PC-9 (cell line): ENCODE measurements at regions not wholly inside any gene's neighbourhood (a gene's known extent, or its start where the extent isn't known, plus 50 kb on each side); places are given as distances from the start of the nearest gene placed in this dataset.

Source experiments
- BruUV-seq: library from RNA; stranded (reverse); fragments of 400-500 nt; replicated peaks from 2 replicates; lab custom pipeline; 2021; lab: Mats Ljungman, UMichigan
- CTCF ChIA-PET: fragments of 300-600 bp; sonication (Branson Sonifier 250); formaldehyde crosslinking; loops from one replicate; lab custom pipeline; 2022; ENCODE audit warnings: antibody characterized with exemption; lab: Charles Lee
- POLR2A ChIA-PET: fragments of 300-600 bp; sonication (Branson Sonifier 250); formaldehyde crosslinking; loops from one replicate; lab custom pipeline; 2022; ENCODE audit warnings: antibody characterized with exemption; ENCODE audit not compliant: unreplicated experiment; lab: Charles Lee
- DNase-seq, 2 experiments: peaks; one replicate each; pipeline versions ENCODE4 v3.0.0 to v3.0.0-alpha.2; 2015 to 2022; ENCODE audit warnings: mixed read lengths in 1 of 2
- H2AFZ ChIP-seq: fragments of 200-600 bp; sonication (generic); 2 replicates; pipeline ENCODE4 v1.8.1; 2017; ENCODE audit warnings: antibody characterized with exemption
- H3F3A ChIP-seq: fragments of 200-600 bp; sonication (generic); 2 replicates; pipeline ENCODE4 v1.8.1; 2017; ENCODE audit warnings: antibody characterized with exemption, mild to moderate bottlenecking, low read depth; ENCODE audit not compliant: insufficient read depth
- H3K27ac ChIP-seq: fragments of 200-600 bp; sonication (generic); 2 replicates; pipeline ENCODE4 v1.6.1; 2016; ENCODE audit warnings: mixed run types
- H3K27me3 ChIP-seq: fragments of 200-600 bp; sonication (generic); 2 replicates; pipeline ENCODE4 v1.6.1; 2016; ENCODE audit warnings: low read depth, mixed run types; ENCODE audit not compliant: insufficient read depth
- H3K36me3 ChIP-seq: fragments of 200-600 bp; sonication (generic); 2 replicates; pipeline ENCODE4 v1.6.1; 2016; ENCODE audit warnings: low read depth, mixed run types
- H3K4me1 ChIP-seq: fragments of 200-600 bp; sonication (generic); replicated peaks from 2 replicates; pipeline ENCODE4 v1.6.1; 2016; ENCODE audit warnings: mixed run types; ENCODE audit not compliant: insufficient read depth
- H3K4me2 ChIP-seq: fragments of 200-600 bp; sonication (generic); 2 replicates; pipeline ENCODE4 v1.6.1; 2017; ENCODE audit warnings: mixed run types
- H3K4me3 ChIP-seq: fragments of 200-600 bp; sonication (generic); 2 replicates; pipeline ENCODE4 v1.6.1; 2016; ENCODE audit warnings: mixed run types
- H3K79me2 ChIP-seq: fragments of 200-600 bp; sonication (generic); 2 replicates; pipeline ENCODE4 v1.6.1; 2017; ENCODE audit warnings: low read depth, mixed run types
- H3K9me2 ChIP-seq: fragments of 200-600 bp; sonication (generic); 2 replicates; pipeline ENCODE4 v1.8.1; 2017; ENCODE audit warnings: mild to moderate bottlenecking; ENCODE audit not compliant: insufficient read depth
- H3K9me3 ChIP-seq: fragments of 200-600 bp; sonication (generic); 2 replicates; pipeline ENCODE4 v1.8.1; 2016; ENCODE audit warnings: low read depth; ENCODE audit not compliant: insufficient read depth
- H4K20me1 ChIP-seq: fragments of 200-600 bp; sonication (generic); 2 replicates; pipeline ENCODE4 v1.8.1; 2017; ENCODE audit not compliant: insufficient read depth
- CTCF ChIP-seq: fragments of 200-600 bp; sonication (generic); conservative IDR thresholded peaks from 2 replicates; pipeline ENCODE4 v1.6.1; 2017; ENCODE audit warnings: mixed run types, antibody characterized with exemption, mild to moderate bottlenecking, moderate library complexity
- EZH2 ChIP-seq: fragments of 200-600 bp; sonication (generic); IDR thresholded peaks from 2 replicates; pipeline ENCODE4 v1.8.0; 2017; ENCODE audit warnings: antibody characterized with exemption, low read depth
- intact Hi-C: fragments of 100-400 bp; cut with micrococcal nuclease; formaldehyde crosslinking; loops from one replicate; pipeline ENCODE4 v1.10.0; 2022; ENCODE audit not compliant: unreplicated experiment

DNA sequence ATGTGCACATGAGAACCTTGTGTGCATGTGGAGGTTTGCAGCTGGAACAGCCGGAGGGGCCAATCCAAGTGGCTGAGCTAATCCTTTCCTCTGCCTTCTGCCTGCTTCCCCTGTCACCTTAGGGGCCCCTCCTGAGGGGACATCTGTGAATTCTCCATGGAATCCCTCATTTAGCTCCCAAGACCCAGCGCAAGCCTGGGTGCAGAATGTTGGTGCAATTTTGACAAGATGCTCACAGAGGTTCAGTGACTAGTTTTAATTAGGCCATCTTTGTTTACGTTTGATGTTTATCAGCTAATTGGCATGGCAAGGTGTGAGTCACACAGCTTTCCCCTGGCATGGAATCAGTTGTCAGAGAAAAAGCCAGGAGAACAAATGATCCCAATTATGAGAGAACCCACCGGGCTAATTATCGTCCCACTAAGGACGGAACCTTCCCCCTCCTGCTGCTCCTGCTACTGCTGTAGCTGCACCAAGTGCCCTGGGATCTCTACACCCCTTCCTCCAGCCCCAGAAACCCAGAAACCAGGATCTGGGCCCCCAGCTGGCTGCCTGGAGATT, 63.6 kb upstream of the PAX6 start:
- Histone ChIP-seq H3K9me3 (no peaks in the 10 kb centered on the region), H3K4me2 (peak overlapping the region; percentile 63), H3K36me3 (no peaks in the 10 kb centered on the region), H3F3A (peaks cover 41% of the 10 kb centered on the region), H3K4me1 (peaks cover 67% of the 10 kb centered on the region), H2AFZ (no peak overlapping the region), H3K79me2 (no peaks in the 10 kb centered on the region), H3K4me3 (no peak overlapping the region), H3K27ac (0 out of 2 replicates have a peak overlapping the region, but pooled peaks have one; percentile 8), H3K9me2 (no peaks in the 10 kb centered on the region), H4K20me1 (no peaks in the 10 kb centered on the region), H3K27me3 (no peaks in the 10 kb centered on the region)
- ChIA-PET POLR2A (interaction anchor here (0.6 kb wide), 1 partner anchor 257 kb away, joined by 5 read pairs; no protein-coding TSS in a partner anchor), CTCF (interaction anchor here (0.6 kb wide), 2 partner anchors 178 to 477 kb away, joined by 3 read pairs; no protein-coding TSS in a partner anchor)
- no peak for TF ChIP-seq EZH2
- TF ChIP-seq CTCF = no peak
- intact Hi-C loops = loop anchor here (5.0 to 10.0 kb wide), 2 partner anchors 300 to 387 kb away; no protein-coding TSS in a partner anchor
- BruUV-seq = no TSS peak
- DNase-seq = peak in 1 of 2 experiments; percentile 86

DNA sequence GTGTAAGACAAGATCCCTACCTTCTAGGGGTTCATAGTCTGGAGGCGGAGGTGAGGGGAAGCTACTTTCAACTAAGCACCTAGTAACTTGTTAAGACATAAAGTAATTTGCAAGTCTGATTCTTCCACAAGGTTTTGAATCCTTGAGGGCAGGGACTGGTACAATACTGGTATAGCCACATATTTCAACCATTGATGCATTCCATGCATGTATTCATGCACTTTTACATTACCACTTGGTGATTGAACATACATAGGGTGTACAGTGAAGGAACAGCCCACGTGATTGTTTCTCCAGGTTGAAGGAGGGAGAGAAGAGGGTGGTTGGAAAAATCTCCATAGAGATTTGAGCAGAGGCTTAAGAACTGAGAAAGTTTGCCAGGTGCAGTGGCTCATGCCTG, 62.0 kb upstream of the PAX6 start:
- TF ChIP-seq CTCF (no peak), EZH2 (no peak)
- no TSS peak for BruUV-seq
- Histone ChIP-seq H3K27me3 (no peaks in the 10 kb centered on the region), H3K9me2 (no peaks in the 10 kb centered on the region), H3K4me3 (no peak overlapping the region), H3K36me3 (no peaks in the 10 kb centered on the region), H3K27ac (no peak overlapping the region), H3K4me2 (peak overlapping the region; percentile 43), H3K9me3 (no peaks in the 10 kb centered on the region), H3K4me1 (peaks cover 83% of the 10 kb centered on the region), H2AFZ (no peak overlapping the region), H3F3A (peaks cover 48% of the 10 kb centered on the region), H4K20me1 (no peaks in the 10 kb centered on the region), H3K79me2 (no peaks in the 10 kb centered on the region)
- DNase-seq = peak in 1 of 2 experiments; percentile 82
- ChIA-PET POLR2A (no interaction called here), CTCF (no interaction called here)
- intact Hi-C loops = loop anchor here (5.0 to 10.0 kb wide), 2 partner anchors 302 to 386 kb away; no protein-coding TSS in a partner anchor

- POLR2A ChIA-PET = no interaction called here
- H3K9me2 ChIP-seq = no peaks in the 10 kb centered on the region
Observed at GRCh38 chr11:31872076-31872443, 60.9 kb upstream of the PAX6 start.

More at GRCh38 chr11:31872076-31872443, 60.9 kb upstream of the PAX6 start:
- Histone ChIP-seq H3K27ac (peak overlapping the region; percentile 93), H3K4me3 (no peak overlapping the region), H3K4me2 (peak overlapping the region; percentile 43), H3K36me3 (no peaks in the 10 kb centered on the region), H3F3A (peaks cover 48% of the 10 kb centered on the region), H4K20me1 (no peaks in the 10 kb centered on the region), H3K9me3 (no peaks in the 10 kb centered on the region), H3K27me3 (no peaks in the 10 kb centered on the region), H3K79me2 (no peaks in the 10 kb centered on the region), H2AFZ (peak overlapping the region; percentile 68), H3K4me1 (peaks cover 91% of the 10 kb centered on the region)
- TF ChIP-seq CTCF (no peak), EZH2 (no peak)
- CTCF ChIA-PET = interaction anchor here (0.6 to 1.2 kb wide), 2 partner anchors 71 to 87 kb away, joined by 3 to 4 read pairs; no protein-coding TSS in a partner anchor
- no TSS peak for BruUV-seq
- DNase-seq = peak in 1 of 2 experiments; percentile 95
- intact Hi-C loops = loop anchor here (5.0 to 10.0 kb wide), 2 partner anchors 303 to 385 kb away; no protein-coding TSS in a partner anchor
